IPS-20b (cell line): ENCODE measurements at regions not wholly inside any gene's neighbourhood (a gene's known extent, or its start where the extent isn't known, plus 50 kb on each side); places are given as distances from the start of the nearest gene placed in this dataset.

Source experiments
- H3K27ac ChIP-seq: one replicate; pipeline ENCODE4 v1.5.1; 2013; ENCODE audit warnings: low read length
- H3K27me3 ChIP-seq: 2 replicates; pipeline ENCODE4 v1.6.1; 2013; ENCODE audit warnings: mild to moderate bottlenecking, low read length, inconsistent platforms; ENCODE audit not compliant: insufficient read depth
- H3K36me3 ChIP-seq: 2 replicates; pipeline ENCODE4 v1.6.1; 2013; ENCODE audit warnings: low read depth, mild to moderate bottlenecking, inconsistent platforms, low read length, moderate library complexity; ENCODE audit not compliant: insufficient read depth
- H3K4me1 ChIP-seq: 2 replicates; pipeline ENCODE4 v1.6.1; 2013; ENCODE audit warnings: mild to moderate bottlenecking, control low read depth, inconsistent platforms, low read length, moderate library complexity; ENCODE audit not compliant: insufficient read depth
- H3K4me3 ChIP-seq: 2 replicates; pipeline ENCODE4 v1.5.1; 2013; ENCODE audit warnings: mild to moderate bottlenecking, low read length, inconsistent platforms
- H3K9ac ChIP-seq: 2 replicates; pipeline ENCODE4 v1.6.1; 2013; ENCODE audit warnings: low read depth, mild to moderate bottlenecking, inconsistent platforms, low read length, moderate library complexity
- H3K9me3 ChIP-seq: 2 replicates; pipeline ENCODE4 v1.6.1; 2013; ENCODE audit warnings: mild to moderate bottlenecking, low read depth, low read length, inconsistent platforms; ENCODE audit not compliant: insufficient read depth

DNA sequence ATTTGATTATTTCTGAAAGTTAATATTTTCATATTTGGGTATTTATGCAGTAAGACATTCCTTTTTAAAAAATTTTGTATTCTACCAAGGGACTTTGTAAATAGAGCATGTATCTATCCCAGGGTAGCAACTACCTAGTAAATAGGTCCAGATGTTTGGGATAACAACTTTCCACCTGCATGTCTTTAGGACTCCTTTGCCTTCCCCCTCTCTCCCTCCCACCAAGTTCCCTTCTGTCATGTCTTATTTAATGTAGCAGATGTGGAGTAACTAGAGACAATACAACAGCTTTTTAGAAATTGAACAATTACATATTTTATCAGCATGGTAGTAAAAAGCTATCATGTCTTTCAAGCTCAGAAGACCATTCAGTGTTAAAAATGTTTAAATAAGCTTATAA lies 821.0 kb downstream of the C4orf33 start:
- no peak overlapping the region for H3K27ac ChIP-seq
- H3K27me3 ChIP-seq = no peaks in the 10 kb centered on the region
- no peak overlapping the region for H3K4me3 ChIP-seq
- no peak overlapping the region for H3K9ac ChIP-seq
- no peaks in the 10 kb centered on the region for H3K4me1 ChIP-seq
- H3K36me3 ChIP-seq = no peaks in the 10 kb centered on the region
- no peaks in the 10 kb centered on the region for H3K9me3 ChIP-seq

DNA sequence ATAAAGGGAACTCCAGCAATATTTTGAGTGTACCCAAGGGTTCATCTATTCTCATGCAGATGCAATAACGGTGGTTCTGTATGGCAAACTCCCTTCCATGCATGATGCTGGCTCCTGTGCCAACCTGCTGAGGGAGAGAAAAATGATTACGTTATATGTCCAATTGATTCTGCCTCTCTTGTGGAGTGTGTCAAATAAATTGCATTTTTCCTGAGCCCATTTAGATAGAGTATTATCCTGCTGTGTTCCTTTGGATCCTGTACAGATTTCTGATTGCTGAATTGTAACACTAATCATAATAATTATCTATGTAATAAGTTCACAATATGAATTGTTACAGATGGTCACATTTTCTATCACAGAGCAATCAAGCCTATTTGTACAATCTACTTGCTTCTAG lies 821.7 kb downstream of the C4orf33 start:
- no peak overlapping the region for H3K27ac ChIP-seq
- H3K4me3 ChIP-seq = no peak overlapping the region
- no peaks in the 10 kb centered on the region for H3K9me3 ChIP-seq
- no peaks in the 10 kb centered on the region for H3K4me1 ChIP-seq
- no peak overlapping the region for H3K9ac ChIP-seq
- no peaks in the 10 kb centered on the region for H3K27me3 ChIP-seq
- no peaks in the 10 kb centered on the region for H3K36me3 ChIP-seq

DNA sequence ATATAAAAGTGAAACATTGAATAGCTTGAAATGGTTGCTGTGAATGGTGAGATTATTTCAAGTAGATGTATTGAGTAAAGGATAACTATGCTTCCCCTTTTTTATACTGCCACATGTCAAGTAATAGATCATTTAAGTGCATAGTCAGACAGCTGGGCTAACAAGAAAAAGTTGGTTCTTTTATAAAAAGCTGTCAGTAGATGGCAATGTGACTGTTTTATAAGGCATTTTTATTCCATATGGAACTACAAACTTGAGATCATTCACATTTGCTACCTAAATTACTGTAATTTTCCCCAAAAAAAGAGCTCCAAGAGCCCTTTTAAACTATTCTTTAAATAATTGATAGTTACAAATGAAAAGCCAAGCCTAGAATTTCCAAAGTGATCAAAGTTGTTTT lies 831.0 kb downstream of the C4orf33 start:
- Histone ChIP-seq H3K36me3 (no peaks in the 10 kb centered on the region), H3K9ac (no peak overlapping the region), H3K4me1 (peaks cover 5% of the 10 kb centered on the region; the same call in 1 of the 2 replicates), H3K4me3 (no peak overlapping the region), H3K27ac (no peak overlapping the region), H3K27me3 (no peaks in the 10 kb centered on the region), H3K9me3 (no peaks in the 10 kb centered on the region)

DNA sequence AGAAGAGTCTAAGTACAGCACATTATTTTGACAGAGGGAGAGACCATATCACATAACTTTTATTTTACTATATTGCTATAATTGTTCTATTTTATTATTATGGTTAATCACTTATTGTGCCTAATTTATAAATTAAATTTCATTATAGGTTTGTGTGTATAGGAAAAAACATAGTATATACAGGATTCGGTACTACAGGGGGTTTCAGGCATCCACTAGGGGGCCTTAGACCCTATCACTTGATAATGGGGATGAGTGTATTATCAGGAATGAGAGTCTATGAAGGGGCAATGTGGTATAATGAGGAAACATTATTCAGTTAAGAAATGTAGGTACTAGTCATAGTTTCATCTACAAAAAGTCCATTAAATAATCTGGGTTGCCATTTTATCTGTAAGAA lies 833.1 kb downstream of the C4orf33 start:
- Histone ChIP-seq H3K9ac (no peak overlapping the region), H3K27ac (no peak overlapping the region), H3K4me3 (no peak overlapping the region), H3K36me3 (no peaks in the 10 kb centered on the region), H3K9me3 (no peaks in the 10 kb centered on the region), H3K27me3 (no peaks in the 10 kb centered on the region), H3K4me1 (peaks cover 5% of the 10 kb centered on the region; the same call in 1 of the 2 replicates)

DNA sequence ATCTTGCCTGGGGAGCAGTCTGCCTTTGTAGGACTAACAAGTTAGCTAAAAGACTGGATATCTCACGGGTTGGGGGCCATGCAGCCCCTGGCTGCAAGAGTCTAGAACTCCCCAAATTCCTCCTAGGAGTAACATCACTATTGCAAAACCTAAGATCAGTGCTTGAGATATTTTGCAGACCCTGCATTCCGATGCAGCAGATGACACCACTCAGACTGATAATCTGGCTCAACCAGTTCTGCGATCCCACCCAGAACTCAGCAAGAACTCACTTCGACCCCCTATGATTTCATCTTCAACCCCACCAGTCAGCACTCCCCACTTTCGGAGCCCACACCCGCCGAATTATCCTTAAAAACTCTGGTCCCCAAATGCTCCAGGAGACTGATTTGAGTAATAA lies 834.0 kb downstream of the C4orf33 start:
- no peak overlapping the region for H3K4me3 ChIP-seq

DNA sequence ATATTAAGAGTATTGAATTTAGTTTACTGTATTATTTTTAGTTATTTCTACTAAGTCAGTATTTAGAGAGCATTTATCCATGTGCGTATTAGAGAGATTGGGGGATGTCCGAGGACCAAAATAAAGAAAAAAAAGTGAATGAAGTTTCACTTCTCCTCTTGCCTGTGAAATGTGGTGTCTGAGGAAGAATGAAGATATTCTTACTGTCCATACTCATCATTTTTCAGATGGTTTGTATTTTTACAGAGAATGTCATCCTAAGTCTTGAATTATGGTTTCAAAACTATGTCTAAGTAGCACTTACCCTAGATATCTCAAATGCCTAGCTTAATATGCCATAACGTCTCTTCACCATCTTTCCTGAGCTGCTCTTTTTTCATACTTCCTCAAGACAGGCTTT lies 854.3 kb downstream of the C4orf33 start:
- no peaks in the 10 kb centered on the region for H3K27me3 ChIP-seq
- H3K27ac ChIP-seq = no peak overlapping the region
- H3K36me3 ChIP-seq = no peaks in the 10 kb centered on the region
- no peak overlapping the region for H3K4me3 ChIP-seq
- no peak overlapping the region for H3K9ac ChIP-seq
- H3K9me3 ChIP-seq = no peaks in the 10 kb centered on the region
- no peaks in the 10 kb centered on the region for H3K4me1 ChIP-seq

More for the DNA sequence above, 834.0 kb downstream of the C4orf33 start:
- Histone ChIP-seq H3K27ac (no peak overlapping the region), H3K4me1 (peaks cover 5% of the 10 kb centered on the region; the same call in 1 of the 2 replicates), H3K9me3 (no peaks in the 10 kb centered on the region), H3K27me3 (no peaks in the 10 kb centered on the region), H3K9ac (no peak overlapping the region), H3K36me3 (no peaks in the 10 kb centered on the region)

DNA sequence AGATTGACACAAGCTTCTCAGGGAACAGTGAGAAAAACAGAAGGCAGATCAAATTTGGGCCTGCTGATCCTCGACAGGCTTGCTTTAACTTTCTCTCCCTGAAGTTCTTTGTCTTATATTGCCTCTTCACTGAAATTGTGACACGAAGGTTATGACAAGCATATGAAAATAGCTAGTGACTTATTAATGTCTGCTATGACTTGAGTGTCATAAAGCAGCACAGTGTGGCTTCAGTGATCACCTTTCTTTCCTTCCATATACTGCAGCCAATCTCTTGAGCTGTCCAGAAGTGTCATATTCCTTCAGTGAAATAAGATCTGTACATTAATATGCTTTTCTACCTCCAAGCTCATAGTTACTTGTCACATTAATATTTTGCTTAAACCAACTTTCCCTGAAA lies 870.2 kb downstream of the C4orf33 start:
- Histone ChIP-seq H3K4me3 (no peak overlapping the region), H3K27me3 (no peaks in the 10 kb centered on the region), H3K9me3 (no peaks in the 10 kb centered on the region), H3K4me1 (no peaks in the 10 kb centered on the region), H3K27ac (no peak overlapping the region), H3K9ac (no peak overlapping the region), H3K36me3 (no peaks in the 10 kb centered on the region)

DNA sequence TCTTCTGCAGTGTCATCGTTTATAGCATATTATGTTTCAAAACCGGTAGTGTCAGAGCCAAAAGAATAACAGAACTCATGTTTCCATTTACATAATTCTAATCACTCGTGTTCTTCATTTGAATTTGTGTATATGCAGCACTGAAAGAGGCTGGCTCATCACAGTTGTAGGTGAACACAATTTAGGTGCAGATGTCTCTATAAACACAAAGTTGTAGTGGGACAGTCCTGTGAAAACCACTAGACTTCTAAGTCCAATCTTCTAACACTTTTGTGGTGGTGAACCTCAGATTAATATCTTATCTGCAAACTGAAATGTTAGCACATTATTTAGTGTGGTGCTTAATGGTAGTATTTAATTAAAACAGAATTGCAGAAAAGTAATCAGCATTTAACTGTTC lies 872.4 kb downstream of the C4orf33 start:
- H3K36me3 ChIP-seq = no peaks in the 10 kb centered on the region
- H3K4me3 ChIP-seq = no peak overlapping the region
- no peak overlapping the region for H3K9ac ChIP-seq
- no peaks in the 10 kb centered on the region for H3K9me3 ChIP-seq
- no peak overlapping the region for H3K27ac ChIP-seq
- no peaks in the 10 kb centered on the region for H3K27me3 ChIP-seq
- no peaks in the 10 kb centered on the region for H3K4me1 ChIP-seq

DNA sequence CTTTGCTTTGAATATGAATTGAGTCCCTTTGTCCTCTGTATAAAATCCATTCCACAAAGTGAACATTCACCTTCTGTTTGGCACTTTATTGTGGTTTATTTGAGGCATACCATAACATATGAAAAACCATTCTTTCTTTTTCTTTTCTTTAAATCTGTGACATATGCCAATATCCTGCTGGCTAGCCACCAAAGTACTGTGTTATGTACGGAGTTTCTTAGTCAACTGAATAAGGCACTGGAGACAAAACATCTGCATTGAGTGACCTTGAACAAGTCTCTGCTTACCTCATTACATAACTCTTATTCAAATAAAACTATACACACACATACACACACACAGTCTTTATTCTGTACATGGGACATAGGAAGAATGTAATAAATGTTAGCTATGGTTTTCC lies 872.8 kb downstream of the C4orf33 start:
- H3K36me3 ChIP-seq = no peaks in the 10 kb centered on the region
- no peak overlapping the region for H3K9ac ChIP-seq
- no peak overlapping the region for H3K4me3 ChIP-seq
- H3K27ac ChIP-seq = no peak overlapping the region
- H3K9me3 ChIP-seq = no peaks in the 10 kb centered on the region
- no peaks in the 10 kb centered on the region for H3K27me3 ChIP-seq
- H3K4me1 ChIP-seq = no peaks in the 10 kb centered on the region

DNA sequence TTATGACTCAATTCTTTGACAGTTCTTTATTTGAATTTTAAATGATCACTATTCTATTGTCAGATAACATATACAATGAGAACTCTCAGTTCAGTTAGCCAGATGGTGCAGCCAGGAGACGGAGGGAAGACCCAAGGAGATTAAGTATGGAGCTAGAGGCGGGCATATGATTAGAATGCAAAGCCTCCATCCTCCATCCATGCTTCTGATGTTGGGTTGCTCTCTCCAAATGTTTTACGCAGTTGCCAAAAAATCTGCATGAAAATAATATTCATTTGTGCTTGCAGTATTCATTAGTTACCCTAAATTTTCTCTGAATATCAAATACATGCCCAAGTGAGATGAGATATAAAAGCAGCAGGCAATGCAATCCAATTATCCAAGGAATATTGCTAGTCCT lies 874.8 kb downstream of the C4orf33 start:
- Histone ChIP-seq H3K36me3 (no peaks in the 10 kb centered on the region), H3K27me3 (no peaks in the 10 kb centered on the region), H3K27ac (no peak overlapping the region), H3K9ac (no peak overlapping the region), H3K4me1 (no peaks in the 10 kb centered on the region), H3K4me3 (no peak overlapping the region), H3K9me3 (no peaks in the 10 kb centered on the region)

DNA sequence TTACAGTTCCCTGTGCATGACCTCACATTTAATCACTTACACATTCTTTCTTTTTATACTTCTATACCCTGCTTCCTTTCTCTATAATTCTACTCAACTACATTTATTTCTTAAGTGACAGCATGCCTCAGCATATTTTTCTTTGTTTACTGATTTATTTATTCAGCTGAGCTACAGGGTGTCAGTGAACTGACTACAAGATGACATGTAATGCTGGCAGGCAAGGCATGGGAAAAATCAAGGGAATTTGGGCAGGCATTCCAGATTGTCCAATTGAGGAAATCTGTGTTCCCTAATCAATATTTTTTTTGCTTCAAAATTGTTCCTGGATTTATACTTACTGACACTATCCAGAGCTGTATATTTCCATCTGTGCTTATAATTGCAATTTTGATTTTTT lies 875.5 kb downstream of the C4orf33 start:
- Histone ChIP-seq H3K9ac (no peak overlapping the region), H3K9me3 (no peaks in the 10 kb centered on the region), H3K27me3 (no peaks in the 10 kb centered on the region), H3K27ac (no peak overlapping the region), H3K4me3 (no peak overlapping the region), H3K36me3 (no peaks in the 10 kb centered on the region), H3K4me1 (no peaks in the 10 kb centered on the region)

DNA sequence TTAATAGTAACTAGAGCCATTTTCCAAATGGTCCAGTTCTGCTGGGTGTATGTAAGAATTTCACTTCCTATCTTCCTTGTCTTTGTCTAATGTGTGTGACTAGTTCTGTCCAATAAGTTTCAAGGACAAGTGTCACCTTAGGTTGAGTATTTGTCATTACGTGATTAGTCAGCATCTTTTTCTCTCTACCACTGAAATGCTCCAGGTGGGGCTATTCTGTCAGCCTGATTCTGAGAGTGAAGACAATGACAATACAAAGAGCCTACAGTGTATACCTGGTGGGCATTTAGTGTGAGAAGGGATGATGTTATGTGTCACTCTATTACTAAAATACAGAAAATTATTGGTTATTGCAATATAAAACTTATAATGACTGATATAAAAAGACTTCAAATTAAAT lies 876.3 kb downstream of the C4orf33 start:
- Histone ChIP-seq H3K36me3 (no peaks in the 10 kb centered on the region), H3K4me3 (no peak overlapping the region), H3K9me3 (no peaks in the 10 kb centered on the region), H3K9ac (no peak overlapping the region), H3K4me1 (no peaks in the 10 kb centered on the region), H3K27ac (no peak overlapping the region), H3K27me3 (no peaks in the 10 kb centered on the region)

DNA sequence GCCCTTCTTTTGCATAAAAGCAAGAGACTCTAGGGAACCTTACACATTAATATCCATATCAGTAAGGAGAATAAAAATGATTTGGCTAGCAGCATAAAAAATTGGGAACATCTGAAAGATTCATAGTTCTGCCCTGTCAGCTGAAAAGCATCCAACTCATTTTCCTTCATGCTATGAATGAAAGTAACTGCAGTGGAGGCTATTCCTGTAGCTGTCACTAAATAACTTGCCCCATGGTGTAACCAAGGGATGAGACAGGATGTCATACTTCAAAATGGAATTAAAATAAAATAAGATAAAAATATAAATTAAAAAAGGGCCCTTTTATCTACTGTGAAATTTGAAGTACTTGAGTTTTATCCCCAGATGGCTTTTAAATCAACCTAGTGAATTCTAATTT lies 878.8 kb downstream of the C4orf33 start:
- no peak overlapping the region for H3K9ac ChIP-seq
- H3K4me3 ChIP-seq = no peak overlapping the region
- no peaks in the 10 kb centered on the region for H3K4me1 ChIP-seq
- no peak overlapping the region for H3K27ac ChIP-seq
- H3K9me3 ChIP-seq = no peaks in the 10 kb centered on the region
- no peaks in the 10 kb centered on the region for H3K27me3 ChIP-seq
- no peaks in the 10 kb centered on the region for H3K36me3 ChIP-seq
